GM23338 (cell line): ENCODE measurements at regions not wholly inside any gene's neighbourhood (a gene's known extent, or its start where the extent isn't known, plus 50 kb on each side); places are given as distances from the start of the nearest gene placed in this dataset.

Source experiments
- ATAC-seq: fragments of 200-7000 bp; cut with Tn5 transposase; 3 replicates; pipeline ENCODE4 v1.9.1; 2020
- DNase-seq: peaks from one replicate; pipeline ENCODE4 v3.0.0-alpha.2; 2015; ENCODE audit warnings: low spot score
- H2AFZ ChIP-seq: fragments of 200-600 bp; sonication (generic); 2 replicates; pipeline ENCODE4 v1.8.0; 2016; ENCODE audit warnings: antibody characterized with exemption, mild to moderate bottlenecking, moderate library complexity
- H3F3A ChIP-seq: fragments of 200-600 bp; sonication (generic); replicated peaks from 2 replicates; pipeline ENCODE4 v1.8.0; 2017; ENCODE audit warnings: antibody characterized with exemption, mixed run types, low read depth
- H3K27ac ChIP-seq: fragments of 200-600 bp; sonication (generic); 2 replicates; pipeline ENCODE4 v1.6.1; 2016; ENCODE audit warnings: low read depth
- H3K27me3 ChIP-seq: fragments of 200-600 bp; sonication (generic); 2 replicates; pipeline ENCODE4 v1.8.0; 2016; ENCODE audit warnings: mild to moderate bottlenecking, mixed run types, moderate library complexity; ENCODE audit not compliant: insufficient read depth
- H3K36me3 ChIP-seq: fragments of 200-600 bp; sonication (generic); 2 replicates; pipeline ENCODE4 v1.8.0; 2016; ENCODE audit warnings: mild to moderate bottlenecking; ENCODE audit not compliant: insufficient read depth
- H3K4me1 ChIP-seq: fragments of 200-600 bp; sonication (generic); 2 replicates; pipeline ENCODE4 v1.8.0; 2016; ENCODE audit warnings: mild to moderate bottlenecking, moderate library complexity; ENCODE audit not compliant: insufficient read depth
- H3K4me2 ChIP-seq: fragments of 200-600 bp; sonication (generic); 2 replicates; pipeline ENCODE4 v1.7.1; 2017; ENCODE audit warnings: mixed run types
- H3K4me3 ChIP-seq: fragments of 200-600 bp; sonication (generic); 2 replicates; pipeline ENCODE4 v1.6.1; 2016; ENCODE audit warnings: mixed run types
- H3K79me2 ChIP-seq: fragments of 200-600 bp; sonication (generic); replicated peaks from 2 replicates; pipeline ENCODE4 v1.8.0; 2017; ENCODE audit warnings: mild to moderate bottlenecking; ENCODE audit not compliant: insufficient read depth
- H3K9me2 ChIP-seq: fragments of 200-600 bp; sonication (generic); 2 replicates; pipeline ENCODE4 v1.8.0; 2017; ENCODE audit not compliant: insufficient read depth
- H4K20me1 ChIP-seq: fragments of 200-600 bp; sonication (generic); replicated peaks from 2 replicates; pipeline ENCODE4 v1.8.0; 2017; ENCODE audit warnings: mild to moderate bottlenecking; ENCODE audit not compliant: insufficient read depth
- H3K27ac Mint-ChIP-seq: 2 replicates; pipeline ENCODE4 v1.8.0; 2020; ENCODE audit warnings: inconsistent platforms, mild to moderate bottlenecking, moderate library complexity, mixed read lengths
- H3K27me3 Mint-ChIP-seq: 3 replicates; pipeline ENCODE4 v1.8.0; 2022; ENCODE audit warnings: low read depth, mild to moderate bottlenecking, moderate library complexity, mixed read lengths, inconsistent platforms; ENCODE audit not compliant: insufficient read depth, poor library complexity
- H3K36me3 Mint-ChIP-seq: 3 replicates; pipeline ENCODE4 v1.8.0; 2021; ENCODE audit warnings: low read depth, mild to moderate bottlenecking, inconsistent platforms, moderate library complexity, mixed read lengths
- H3K4me1 Mint-ChIP-seq: 3 replicates; pipeline ENCODE4 v1.8.0; 2020; ENCODE audit warnings: mild to moderate bottlenecking, inconsistent platforms, mixed read lengths
- H3K4me3 Mint-ChIP-seq: 3 replicates; pipeline ENCODE4 v1.8.0; 2021; ENCODE audit warnings: moderate library complexity, mild to moderate bottlenecking, inconsistent platforms, mixed read lengths
- H3K9me3 Mint-ChIP-seq: 3 replicates; pipeline ENCODE4 v1.8.0; 2020; ENCODE audit warnings: moderate library complexity, mild to moderate bottlenecking, inconsistent platforms, mixed read lengths
- CREB1 ChIP-seq: fragments of 250-450 bp; sonication (Bioruptor Pico); IDR thresholded peaks from 2 replicates; pipeline ENCODE4 v1.5.0; 2020; ENCODE audit warnings: low read depth, mild to moderate bottlenecking, moderate library complexity
- NANOG ChIP-seq: IDR thresholded peaks from 2 replicates; pipeline ENCODE4 v1.6.1; 2016; ENCODE audit warnings: antibody characterized with exemption, borderline replicate concordance
- POLR2AphosphoS5 ChIP-seq: IDR thresholded peaks from 2 replicates; pipeline ENCODE4 v1.6.1; 2016; ENCODE audit warnings: antibody characterized with exemption, low read depth
- STAT1 ChIP-seq: IDR thresholded peaks from one replicate; pipeline ENCODE4 v1.6.1; 2016; ENCODE audit warnings: antibody characterized with exemption; ENCODE audit not compliant: unreplicated experiment
- ZNF114 ChIP-seq: fragments of 250-450 bp; sonication (Bioruptor Pico); IDR thresholded peaks from 2 replicates; pipeline ENCODE4 v1.5.0; 2020; ENCODE audit warnings: mild to moderate bottlenecking, moderate library complexity
- ZNF331 ChIP-seq: fragments of 250-450 bp; sonication (Bioruptor Pico); IDR thresholded peaks from 2 replicates; pipeline ENCODE4 v1.5.0; 2020; ENCODE audit warnings: low read depth, mild to moderate bottlenecking, moderate library complexity
- TF ChIP-seq, protein P1 (sequence below): fragments of 250-450 bp; sonication (Bioruptor Pico); IDR thresholded peaks from 2 replicates; pipeline ENCODE4 v1.5.0; 2020; ENCODE audit warnings: mild to moderate bottlenecking, moderate library complexity
- TF ChIP-seq, protein P2 (sequence below): IDR thresholded peaks from one replicate; pipeline ENCODE4 v1.6.1; 2018; ENCODE audit warnings: antibody characterized with exemption; ENCODE audit not compliant: unreplicated experiment

DNA sequence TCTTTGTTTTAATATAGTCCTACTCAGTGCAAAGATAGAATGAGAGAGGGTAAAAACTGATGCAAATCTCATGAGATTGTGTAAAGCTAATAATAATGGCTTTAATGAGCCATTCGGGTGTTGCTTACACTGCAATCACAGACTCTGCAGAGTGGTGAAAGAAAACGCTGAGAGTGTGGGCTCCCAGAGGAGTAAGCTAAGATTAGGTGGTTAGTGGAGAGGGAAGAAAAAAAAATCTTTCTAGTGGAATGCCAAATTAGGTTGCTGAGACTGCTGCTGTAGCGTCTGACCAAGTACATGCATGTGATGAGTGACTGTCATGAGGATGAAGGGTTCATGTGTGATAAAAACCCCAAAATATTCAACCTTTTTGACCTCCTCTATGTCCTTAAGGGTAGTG lies 645.9 kb upstream of the ADGRL4 start (continued):
- TF ChIP-seq, protein P1, sequence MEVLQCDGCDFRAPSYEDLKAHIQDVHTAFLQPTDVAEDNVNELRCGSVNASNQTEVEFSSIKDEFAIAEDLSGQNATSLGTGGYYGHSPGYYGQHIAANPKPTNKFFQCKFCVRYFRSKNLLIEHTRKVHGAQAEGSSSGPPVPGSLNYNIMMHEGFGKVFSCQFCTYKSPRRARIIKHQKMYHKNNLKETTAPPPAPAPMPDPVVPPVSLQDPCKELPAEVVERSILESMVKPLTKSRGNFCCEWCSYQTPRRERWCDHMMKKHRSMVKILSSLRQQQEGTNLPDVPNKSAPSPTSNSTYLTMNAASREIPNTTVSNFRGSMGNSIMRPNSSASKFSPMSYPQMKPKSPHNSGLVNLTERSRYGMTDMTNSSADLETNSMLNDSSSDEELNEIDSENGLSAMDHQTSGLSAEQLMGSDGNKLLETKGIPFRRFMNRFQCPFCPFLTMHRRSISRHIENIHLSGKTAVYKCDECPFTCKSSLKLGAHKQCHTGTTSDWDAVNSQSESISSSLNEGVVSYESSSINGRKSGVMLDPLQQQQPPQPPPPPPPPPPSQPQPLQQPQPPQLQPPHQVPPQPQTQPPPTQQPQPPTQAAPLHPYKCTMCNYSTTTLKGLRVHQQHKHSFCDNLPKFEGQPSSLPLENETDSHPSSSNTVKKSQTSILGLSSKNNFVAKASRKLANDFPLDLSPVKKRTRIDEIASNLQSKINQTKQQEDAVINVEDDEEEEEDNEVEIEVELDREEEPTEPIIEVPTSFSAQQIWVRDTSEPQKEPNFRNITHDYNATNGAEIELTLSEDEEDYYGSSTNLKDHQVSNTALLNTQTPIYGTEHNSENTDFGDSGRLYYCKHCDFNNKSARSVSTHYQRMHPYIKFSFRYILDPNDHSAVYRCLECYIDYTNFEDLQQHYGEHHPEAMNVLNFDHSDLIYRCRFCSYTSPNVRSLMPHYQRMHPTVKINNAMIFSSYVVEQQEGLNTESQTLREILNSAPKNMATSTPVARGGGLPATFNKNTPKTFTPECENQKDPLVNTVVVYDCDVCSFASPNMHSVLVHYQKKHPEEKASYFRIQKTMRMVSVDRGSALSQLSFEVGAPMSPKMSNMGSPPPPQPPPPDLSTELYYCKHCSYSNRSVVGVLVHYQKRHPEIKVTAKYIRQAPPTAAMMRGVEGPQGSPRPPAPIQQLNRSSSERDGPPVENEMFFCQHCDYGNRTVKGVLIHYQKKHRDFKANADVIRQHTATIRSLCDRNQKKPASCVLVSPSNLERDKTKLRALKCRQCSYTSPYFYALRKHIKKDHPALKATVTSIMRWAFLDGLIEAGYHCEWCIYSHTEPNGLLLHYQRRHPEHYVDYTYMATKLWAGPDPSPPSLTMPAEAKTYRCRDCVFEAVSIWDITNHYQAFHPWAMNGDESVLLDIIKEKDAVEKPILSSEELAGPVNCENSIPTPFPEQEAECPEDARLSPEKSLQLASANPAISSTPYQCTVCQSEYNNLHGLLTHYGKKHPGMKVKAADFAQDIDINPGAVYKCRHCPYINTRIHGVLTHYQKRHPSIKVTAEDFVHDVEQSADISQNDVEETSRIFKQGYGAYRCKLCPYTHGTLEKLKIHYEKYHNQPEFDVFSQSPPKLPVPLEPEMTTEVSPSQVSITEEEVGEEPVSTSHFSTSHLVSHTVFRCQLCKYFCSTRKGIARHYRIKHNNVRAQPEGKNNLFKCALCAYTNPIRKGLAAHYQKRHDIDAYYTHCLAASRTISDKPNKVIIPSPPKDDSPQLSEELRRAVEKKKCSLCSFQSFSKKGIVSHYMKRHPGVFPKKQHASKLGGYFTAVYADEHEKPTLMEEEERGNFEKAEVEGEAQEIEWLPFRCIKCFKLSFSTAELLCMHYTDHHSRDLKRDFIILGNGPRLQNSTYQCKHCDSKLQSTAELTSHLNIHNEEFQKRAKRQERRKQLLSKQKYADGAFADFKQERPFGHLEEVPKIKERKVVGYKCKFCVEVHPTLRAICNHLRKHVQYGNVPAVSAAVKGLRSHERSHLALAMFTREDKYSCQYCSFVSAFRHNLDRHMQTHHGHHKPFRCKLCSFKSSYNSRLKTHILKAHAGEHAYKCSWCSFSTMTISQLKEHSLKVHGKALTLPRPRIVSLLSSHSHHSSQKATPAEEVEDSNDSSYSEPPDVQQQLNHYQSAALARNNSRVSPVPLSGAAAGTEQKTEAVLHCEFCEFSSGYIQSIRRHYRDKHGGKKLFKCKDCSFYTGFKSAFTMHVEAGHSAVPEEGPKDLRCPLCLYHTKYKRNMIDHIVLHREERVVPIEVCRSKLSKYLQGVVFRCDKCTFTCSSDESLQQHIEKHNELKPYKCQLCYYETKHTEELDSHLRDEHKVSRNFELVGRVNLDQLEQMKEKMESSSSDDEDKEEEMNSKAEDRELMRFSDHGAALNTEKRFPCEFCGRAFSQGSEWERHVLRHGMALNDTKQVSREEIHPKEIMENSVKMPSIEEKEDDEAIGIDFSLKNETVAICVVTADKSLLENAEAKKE (CRISPR knock-in tag), result no peak
- TF ChIP-seq, protein P2, sequence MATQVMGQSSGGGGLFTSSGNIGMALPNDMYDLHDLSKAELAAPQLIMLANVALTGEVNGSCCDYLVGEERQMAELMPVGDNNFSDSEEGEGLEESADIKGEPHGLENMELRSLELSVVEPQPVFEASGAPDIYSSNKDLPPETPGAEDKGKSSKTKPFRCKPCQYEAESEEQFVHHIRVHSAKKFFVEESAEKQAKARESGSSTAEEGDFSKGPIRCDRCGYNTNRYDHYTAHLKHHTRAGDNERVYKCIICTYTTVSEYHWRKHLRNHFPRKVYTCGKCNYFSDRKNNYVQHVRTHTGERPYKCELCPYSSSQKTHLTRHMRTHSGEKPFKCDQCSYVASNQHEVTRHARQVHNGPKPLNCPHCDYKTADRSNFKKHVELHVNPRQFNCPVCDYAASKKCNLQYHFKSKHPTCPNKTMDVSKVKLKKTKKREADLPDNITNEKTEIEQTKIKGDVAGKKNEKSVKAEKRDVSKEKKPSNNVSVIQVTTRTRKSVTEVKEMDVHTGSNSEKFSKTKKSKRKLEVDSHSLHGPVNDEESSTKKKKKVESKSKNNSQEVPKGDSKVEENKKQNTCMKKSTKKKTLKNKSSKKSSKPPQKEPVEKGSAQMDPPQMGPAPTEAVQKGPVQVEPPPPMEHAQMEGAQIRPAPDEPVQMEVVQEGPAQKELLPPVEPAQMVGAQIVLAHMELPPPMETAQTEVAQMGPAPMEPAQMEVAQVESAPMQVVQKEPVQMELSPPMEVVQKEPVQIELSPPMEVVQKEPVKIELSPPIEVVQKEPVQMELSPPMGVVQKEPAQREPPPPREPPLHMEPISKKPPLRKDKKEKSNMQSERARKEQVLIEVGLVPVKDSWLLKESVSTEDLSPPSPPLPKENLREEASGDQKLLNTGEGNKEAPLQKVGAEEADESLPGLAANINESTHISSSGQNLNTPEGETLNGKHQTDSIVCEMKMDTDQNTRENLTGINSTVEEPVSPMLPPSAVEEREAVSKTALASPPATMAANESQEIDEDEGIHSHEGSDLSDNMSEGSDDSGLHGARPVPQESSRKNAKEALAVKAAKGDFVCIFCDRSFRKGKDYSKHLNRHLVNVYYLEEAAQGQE, result no peak
- TF ChIP-seq CREB1 (CRISPR knock-in tag), result no peak
- TF ChIP-seq ZNF114 (CRISPR knock-in tag), result no peak
- TF ChIP-seq POLR2AphosphoS5, result no peak
- no peak for TF ChIP-seq STAT1

DNA sequence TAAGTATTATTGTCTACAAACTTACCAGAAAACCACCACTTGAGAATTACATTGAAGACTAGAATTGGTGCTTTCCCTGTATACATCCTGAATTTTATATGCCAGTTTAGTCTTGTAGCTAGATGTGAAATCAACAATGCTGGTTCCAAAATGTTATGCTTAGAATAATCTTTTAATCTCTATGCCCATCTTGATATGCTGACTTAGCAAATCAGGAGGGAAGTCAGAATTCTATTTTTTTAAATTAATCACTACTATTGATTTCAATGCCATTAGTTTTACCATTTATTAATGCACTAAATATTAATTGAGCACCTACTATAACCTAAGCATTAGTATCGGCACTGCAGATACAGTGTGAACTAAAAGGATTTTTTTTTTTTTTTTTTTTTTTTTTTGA lies 641.6 kb upstream of the ADGRL4 start:
- no peaks in the 10 kb centered on the region for H3K36me3 ChIP-seq
- H2AFZ ChIP-seq, result no peak overlapping the region
- no peaks in the 10 kb centered on the region for H3K9me2 ChIP-seq
- DNase-seq (no peak), ATAC-seq (no peak)
- Mint-ChIP-seq H3K27ac (no peak overlapping the region), H3K36me3 (peaks cover 5% of the 10 kb centered on the region; the same call in 2 of the 3 replicates), H3K9me3 (peaks cover 11% of the 10 kb centered on the region), H3K4me3 (no peak overlapping the region), H3K27me3 (peaks cover 2% of the 10 kb centered on the region), H3K4me1 (peaks cover 11% of the 10 kb centered on the region)
- H3K27me3 ChIP-seq, result no peaks in the 10 kb centered on the region
- H3K4me1 ChIP-seq, result 0 out of 2 replicates have a peak, but pooled peaks cover 10% of the 10 kb centered on the region
- no peak overlapping the region for H3K4me3 ChIP-seq
- TF ChIP-seq NANOG (no peak), ZNF331 (no peak)
- no peaks in the 10 kb centered on the region for H3K79me2 ChIP-seq
- no peaks in the 10 kb centered on the region for H4K20me1 ChIP-seq
- H3K4me2 ChIP-seq, result no peak overlapping the region
- no peaks in the 10 kb centered on the region for H3F3A ChIP-seq
- no peak overlapping the region for H3K27ac ChIP-seq
